ENCODE measurements at regions not wholly inside any gene's neighbourhood (a gene's known extent, or its start where the extent isn't known, plus 50 kb on each side); places are given as distances from the start of the nearest gene placed in this dataset.

DNA sequence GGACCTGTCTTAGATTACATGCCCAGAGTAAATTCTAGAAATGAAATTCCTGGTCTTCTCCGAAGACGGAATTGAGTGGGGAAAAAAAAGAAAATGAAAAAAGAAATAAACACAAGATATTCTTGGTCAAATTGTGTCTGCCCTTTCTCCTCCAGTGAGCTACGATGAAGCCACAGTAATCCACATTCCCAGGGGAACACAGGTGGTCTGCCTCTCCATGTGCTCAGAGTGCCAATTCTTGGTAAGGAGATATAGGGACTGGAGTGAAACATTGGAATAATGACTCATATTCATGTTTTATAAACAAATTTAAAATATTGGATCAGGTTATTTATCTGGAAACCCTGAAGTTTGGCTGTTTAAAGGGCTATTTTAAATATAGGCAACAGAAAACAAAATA is 54.2 kb upstream of the MGST2 start:
- no peak overlapping the region for H3K4me3 ChIP-seq (replicated peaks in 1 of 3; ENCODE audit: insufficient read depth in 1 of 3, low read depth in 2 of 3, low read length in 3 of 3)
- H2AFZ ChIP-seq (ENCODE audit: low read length) = no peak overlapping the region
- H3K4me2 ChIP-seq (ENCODE audit: low read depth, low read length) = no peak overlapping the region
- no peaks in the 10 kb centered on the region for H3K36me3 ChIP-seq (replicated peaks in 1 of 2; ENCODE audit: control insufficient read depth in 1 of 2, insufficient read depth in 2 of 2, low read length in 2 of 2)
- FAIRE-seq (no peak), DNase-seq (ENCODE audit: low spot score) (no peak), ATAC-seq (no peak)
- BruUV-seq (replicated peaks) = no TSS peak
- CTCF ChIA-PET (ENCODE audit: low intra/inter-chr PET ratio, low total read pairs) = no interaction called here
- in situ Hi-C loops (cut with HindIII; ENCODE audit: extremely low pct_ligation_motif_present, low pct_unique_long_range_greater_than_20kb) (no loop called here), intact Hi-C loops (cut with micrococcal nuclease; ENCODE audit: unreplicated experiment) (loop anchor here (5.0 kb wide), 1 partner anchor 529 kb away; no protein-coding TSS in a partner anchor)
- no peaks in the 10 kb centered on the region for H3K4me1 ChIP-seq (ENCODE audit: insufficient read depth, low read length)
- H3K9ac ChIP-seq (ENCODE audit: insufficient read depth, low read depth, low read length) = no peak overlapping the region
- H3K9me3 ChIP-seq (ENCODE audit: low read length) = no peaks in the 10 kb centered on the region
- WGBS (ENCODE audit: low lambda C conversion rate) = 40% methylated on average over 3 of the region's 3 CpGs
- POLR2A ChIA-PET = no interaction called here
- no peaks in the 10 kb centered on the region for H3K79me2 ChIP-seq (ENCODE audit: insufficient read depth, low read length)
- H3K27me3 ChIP-seq (ENCODE audit: control insufficient read depth in 1 of 2, insufficient read depth in 2 of 2, low read length in 2 of 2) = no peaks in the 10 kb centered on the region; a peak in 2 of 5 replicates
- no peak overlapping the region for H3K27ac ChIP-seq (ENCODE audit: extremely low read length, insufficient read depth, low read length)
- H4K20me1 ChIP-seq (ENCODE audit: insufficient read depth, low read length) = no peaks in the 10 kb centered on the region
- TF ChIP-seq GFI1 (CRISPR knock-in tag; IDR thresholded peaks at IDR 0.05; ENCODE audit: borderline replicate concordance) (no peak), ZBTB38 (CRISPR knock-in tag; IDR thresholded peaks at IDR 0.05) (no peak), HES4 (CRISPR knock-in tag; IDR thresholded peaks at IDR 0.05; ENCODE audit: borderline replicate concordance) (no peak), ZNF232 (CRISPR knock-in tag; IDR thresholded peaks at IDR 0.05; ENCODE audit: borderline replicate concordance) (no peak), ISL2 (CRISPR knock-in tag; IDR thresholded peaks at IDR 0.05) (no peak), TOE1 (CRISPR knock-in tag; IDR thresholded peaks at IDR 0.05) (no peak), FOSL2 (CRISPR knock-in tag; IDR thresholded peaks at IDR 0.05) (no peak), ZNF557 (CRISPR knock-in tag; IDR thresholded peaks at IDR 0.05) (no peak), ZNF878 (CRISPR knock-in tag; IDR thresholded peaks at IDR 0.05) (no peak)
- TF ChIP-seq, protein P1, sequence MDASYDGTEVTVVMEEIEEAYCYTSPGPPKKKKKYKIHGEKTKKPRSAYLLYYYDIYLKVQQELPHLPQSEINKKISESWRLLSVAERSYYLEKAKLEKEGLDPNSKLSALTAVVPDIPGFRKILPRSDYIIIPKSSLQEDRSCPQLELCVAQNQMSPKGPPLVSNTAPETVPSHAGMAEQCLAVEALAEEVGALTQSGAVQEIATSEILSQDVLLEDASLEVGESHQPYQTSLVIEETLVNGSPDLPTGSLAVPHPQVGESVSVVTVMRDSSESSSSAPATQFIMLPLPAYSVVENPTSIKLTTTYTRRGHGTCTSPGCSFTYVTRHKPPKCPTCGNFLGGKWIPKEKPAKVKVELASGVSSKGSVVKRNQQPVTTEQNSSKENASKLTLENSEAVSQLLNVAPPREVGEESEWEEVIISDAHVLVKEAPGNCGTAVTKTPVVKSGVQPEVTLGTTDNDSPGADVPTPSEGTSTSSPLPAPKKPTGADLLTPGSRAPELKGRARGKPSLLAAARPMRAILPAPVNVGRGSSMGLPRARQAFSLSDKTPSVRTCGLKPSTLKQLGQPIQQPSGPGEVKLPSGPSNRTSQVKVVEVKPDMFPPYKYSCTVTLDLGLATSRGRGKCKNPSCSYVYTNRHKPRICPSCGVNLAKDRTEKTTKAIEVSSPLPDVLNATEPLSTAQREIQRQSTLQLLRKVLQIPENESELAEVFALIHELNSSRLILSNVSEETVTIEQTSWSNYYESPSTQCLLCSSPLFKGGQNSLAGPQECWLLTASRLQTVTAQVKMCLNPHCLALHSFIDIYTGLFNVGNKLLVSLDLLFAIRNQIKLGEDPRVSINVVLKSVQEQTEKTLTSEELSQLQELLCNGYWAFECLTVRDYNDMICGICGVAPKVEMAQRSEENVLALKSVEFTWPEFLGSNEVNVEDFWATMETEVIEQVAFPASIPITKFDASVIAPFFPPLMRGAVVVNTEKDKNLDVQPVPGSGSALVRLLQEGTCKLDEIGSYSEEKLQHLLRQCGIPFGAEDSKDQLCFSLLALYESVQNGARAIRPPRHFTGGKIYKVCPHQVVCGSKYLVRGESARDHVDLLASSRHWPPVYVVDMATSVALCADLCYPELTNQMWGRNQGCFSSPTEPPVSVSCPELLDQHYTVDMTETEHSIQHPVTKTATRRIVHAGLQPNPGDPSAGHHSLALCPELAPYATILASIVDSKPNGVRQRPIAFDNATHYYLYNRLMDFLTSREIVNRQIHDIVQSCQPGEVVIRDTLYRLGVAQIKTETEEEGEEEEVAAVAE (CRISPR knock-in tag; IDR thresholded peaks at IDR 0.05; ENCODE audit: borderline replicate concordance) = no peak
- TF ChIP-seq, protein P2, sequence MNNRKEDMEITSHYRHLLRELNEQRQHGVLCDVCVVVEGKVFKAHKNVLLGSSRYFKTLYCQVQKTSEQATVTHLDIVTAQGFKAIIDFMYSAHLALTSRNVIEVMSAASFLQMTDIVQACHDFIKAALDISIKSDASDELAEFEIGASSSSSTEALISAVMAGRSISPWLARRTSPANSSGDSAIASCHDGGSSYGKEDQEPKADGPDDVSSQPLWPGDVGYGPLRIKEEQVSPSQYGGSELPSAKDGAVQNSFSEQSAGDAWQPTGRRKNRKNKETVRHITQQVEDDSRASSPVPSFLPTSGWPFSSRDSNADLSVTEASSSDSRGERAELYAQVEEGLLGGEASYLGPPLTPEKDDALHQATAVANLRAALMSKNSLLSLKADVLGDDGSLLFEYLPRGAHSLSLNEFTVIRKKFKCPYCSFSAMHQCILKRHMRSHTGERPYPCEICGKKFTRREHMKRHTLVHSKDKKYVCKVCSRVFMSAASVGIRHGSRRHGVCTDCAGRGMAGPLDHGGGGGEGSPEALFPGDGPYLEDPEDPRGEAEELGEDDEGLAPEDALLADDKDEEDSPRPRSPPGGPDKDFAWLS (CRISPR knock-in tag; IDR thresholded peaks at IDR 0.05; ENCODE audit: borderline replicate concordance) = no peak
- TF ChIP-seq, protein P3, sequence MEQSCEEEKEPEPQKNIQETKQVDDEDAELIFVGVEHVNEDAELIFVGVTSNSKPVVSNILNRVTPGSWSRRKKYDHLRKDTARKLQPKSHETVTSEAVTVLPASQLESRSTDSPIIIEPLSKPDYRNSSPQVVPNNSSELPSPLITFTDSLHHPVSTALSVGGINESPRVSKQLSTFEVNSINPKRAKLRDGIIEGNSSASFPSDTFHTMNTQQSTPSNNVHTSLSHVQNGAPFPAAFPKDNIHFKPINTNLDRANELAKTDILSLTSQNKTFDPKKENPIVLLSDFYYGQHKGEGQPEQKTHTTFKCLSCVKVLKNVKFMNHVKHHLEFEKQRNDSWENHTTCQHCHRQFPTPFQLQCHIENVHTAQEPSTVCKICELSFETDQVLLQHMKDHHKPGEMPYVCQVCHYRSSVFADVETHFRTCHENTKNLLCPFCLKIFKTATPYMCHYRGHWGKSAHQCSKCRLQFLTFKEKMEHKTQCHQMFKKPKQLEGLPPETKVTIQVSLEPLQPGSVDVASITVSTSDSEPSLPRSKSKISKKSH (CRISPR knock-in tag; IDR thresholded peaks at IDR 0.05; ENCODE audit: borderline replicate concordance) = no peak

All from HepG2 (cell line).